Skeletal muscle tissue (tissue), 3 donors: ENCODE measurements at regions not wholly inside any gene's neighbourhood (a gene's known extent, or its start where the extent isn't known, plus 50 kb on each side); places are given as distances from the start of the nearest gene placed in this dataset.
"Not testable (repeated sequence)": the region's sequence is repeated elsewhere in the genome, so short reads cannot be mapped to it uniquely, and the experiment has no call there.

ENCODE experiments used
- H3K27ac ChIP-seq: one replicate; pipeline ENCODE4 v1.7.0; 2013; ENCODE audit warnings: mild to moderate bottlenecking, low read depth, low read length, inconsistent platforms
- H3K27me3 ChIP-seq, 3 donors: one replicate each; pipeline ENCODE4 v1.7.0; 2013; ENCODE audit warnings: low read length in 3 of 3; ENCODE audit not compliant: control insufficient read depth in 3 of 3, insufficient read depth in 3 of 3
- H3K36me3 ChIP-seq, 3 donors: one replicate each; pipeline ENCODE4 v1.7.0; 2013; ENCODE audit warnings: low read length in 3 of 3; ENCODE audit not compliant: control insufficient read depth in 3 of 3, insufficient read depth in 3 of 3
- H3K4me1 ChIP-seq, 3 donors: one replicate each; pipeline ENCODE4 v1.7.0; 2013; ENCODE audit warnings: low read length in 3 of 3, mild to moderate bottlenecking in 3 of 3; ENCODE audit not compliant: control insufficient read depth in 3 of 3, insufficient read depth in 3 of 3
- H3K4me3 ChIP-seq, 3 donors: one replicate each; pipeline ENCODE4 v1.7.0; 2013; ENCODE audit warnings: low read length in 3 of 3
- H3K9ac ChIP-seq, 3 donors: one replicate each; pipeline ENCODE4 v1.7.0; 2013; ENCODE audit warnings: low read length in 3 of 3, mild to moderate bottlenecking in 3 of 3, moderate library complexity in 2 of 3, low read depth in 1 of 3
- H3K9me3 ChIP-seq, 3 donors: one replicate each; pipeline ENCODE4 v1.7.0; 2013; ENCODE audit warnings: low read length in 3 of 3; ENCODE audit not compliant: control insufficient read depth in 3 of 3
- donor health status: Osteomylitis.

DNA sequence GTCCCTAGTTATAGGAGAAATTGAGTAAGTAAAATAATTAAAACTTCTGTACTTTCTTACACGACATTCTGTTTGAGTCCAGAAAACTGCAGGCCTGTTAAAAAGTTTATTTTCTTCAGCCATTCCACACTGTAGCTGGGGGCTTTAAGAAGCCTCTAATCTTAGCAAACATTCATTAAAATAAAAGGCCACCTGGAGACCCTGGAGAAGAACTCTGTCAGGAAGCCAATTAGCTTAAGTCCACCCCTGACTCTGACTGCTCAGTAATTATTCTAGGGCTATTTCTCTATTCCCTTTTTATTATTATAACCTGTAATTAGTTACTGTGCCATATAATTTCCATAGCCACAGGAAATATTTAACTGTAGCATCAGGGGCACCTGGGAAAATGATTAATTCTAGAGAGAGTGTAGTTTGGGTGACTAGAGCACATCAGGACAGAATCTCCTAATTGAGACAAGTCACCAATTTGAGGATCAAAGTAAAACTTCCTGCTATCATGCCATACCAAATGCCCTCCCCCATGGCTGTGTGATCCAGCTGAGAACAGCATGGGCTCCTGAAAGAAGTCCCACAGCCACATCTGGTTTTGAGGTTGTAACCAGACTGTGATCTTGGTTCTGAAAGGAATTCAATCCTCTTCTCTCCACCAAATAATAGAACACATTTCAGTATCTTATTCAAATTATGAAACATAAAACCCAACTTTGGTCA, 1302.3 kb downstream of the XPNPEP1 start:
- no peaks in the 10 kb centered on the region for H3K9me3 ChIP-seq
- no peaks in the 10 kb centered on the region for H3K4me1 ChIP-seq
- no peak overlapping the region for H3K9ac ChIP-seq
- no peak overlapping the region for H3K4me3 ChIP-seq
- no peaks in the 10 kb centered on the region for H3K27me3 ChIP-seq
- no peaks in the 10 kb centered on the region for H3K36me3 ChIP-seq
- no peak overlapping the region for H3K27ac ChIP-seq

DNA sequence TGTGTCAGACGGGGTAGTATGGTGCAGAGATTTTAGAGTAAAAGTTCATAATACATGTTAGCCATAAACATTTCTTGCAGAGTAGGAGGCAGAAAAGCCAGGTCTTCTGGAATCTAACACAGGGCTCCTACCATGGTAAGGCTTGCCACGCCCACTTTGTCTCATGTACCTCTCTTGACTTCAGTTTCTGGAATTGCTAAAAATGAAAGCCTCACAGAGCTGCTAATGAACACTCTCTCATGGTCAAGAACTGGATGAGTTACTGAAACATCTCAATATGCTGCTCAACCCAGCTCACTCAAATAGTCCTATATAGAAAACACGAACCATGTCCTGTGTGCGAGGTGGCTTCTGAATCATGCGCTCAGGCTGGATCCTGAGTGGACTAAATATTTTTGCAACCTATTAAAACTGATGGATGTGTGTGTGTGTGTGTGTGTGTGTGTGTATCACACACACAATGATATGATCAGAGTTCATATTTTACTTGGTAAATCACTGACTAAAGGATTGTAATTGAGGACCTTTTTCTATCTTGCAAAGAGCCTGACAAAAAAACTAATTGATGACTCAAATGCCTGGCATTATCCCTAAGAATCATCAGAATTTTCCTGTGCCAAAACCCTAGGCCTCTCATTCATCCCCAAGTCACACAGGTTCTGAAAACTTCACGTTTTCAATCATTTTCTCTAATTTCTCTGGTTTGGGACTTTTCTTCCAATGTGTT, 1306.6 kb downstream of the XPNPEP1 start:
- Histone ChIP-seq H3K4me1 (no peaks in the 10 kb centered on the region), H3K27me3 (no peaks in the 10 kb centered on the region), H3K4me3 (no peak overlapping the region), H3K36me3 (no peaks in the 10 kb centered on the region), H3K9ac (no peak overlapping the region), H3K9me3 (no peaks in the 10 kb centered on the region), H3K27ac (no peak overlapping the region)

GRCh38 chr10:108615576-108616320, 1307.6 kb downstream of the XPNPEP1 start:
- H3K27ac ChIP-seq, result no peak overlapping the region
- H3K4me1 ChIP-seq, result no peaks in the 10 kb centered on the region
- H3K4me3 ChIP-seq, result no peak overlapping the region
- no peaks in the 10 kb centered on the region for H3K9me3 ChIP-seq
- no peaks in the 10 kb centered on the region for H3K36me3 ChIP-seq
- H3K9ac ChIP-seq, result no peak overlapping the region
- H3K27me3 ChIP-seq, result no peaks in the 10 kb centered on the region

- Histone ChIP-seq H3K27me3 (no peaks in the 10 kb centered on the region), H3K36me3 (no peaks in the 10 kb centered on the region), H3K4me3 (no peak overlapping the region), H3K9me3 (no peaks in the 10 kb centered on the region), H3K9ac (no peak overlapping the region), H3K27ac (no peak overlapping the region), H3K4me1 (no peaks in the 10 kb centered on the region)
Measured at GRCh38 chr10:108612485-108612884, 1310.8 kb downstream of the XPNPEP1 start.

DNA sequence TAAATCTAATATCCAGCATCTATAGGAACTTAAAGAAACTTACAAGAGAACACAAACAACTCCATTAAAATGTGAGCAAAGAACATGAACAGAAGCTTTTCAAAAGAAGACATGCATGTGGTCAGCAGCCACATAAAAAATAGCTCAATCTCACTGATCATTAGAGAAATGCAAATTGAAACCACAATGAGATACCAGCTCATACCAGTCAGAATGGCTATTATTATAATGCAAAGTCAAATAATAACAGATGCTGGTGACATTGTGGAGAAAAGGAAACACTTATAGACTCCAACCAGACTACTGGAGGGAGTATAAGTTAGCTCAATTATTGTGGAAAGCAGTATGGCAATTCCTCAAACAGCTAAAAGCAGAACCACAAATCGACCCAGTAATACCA, 1314.5 kb downstream of the XPNPEP1 start:
- Histone ChIP-seq H3K9ac (no peak overlapping the region), H3K27ac (no peak overlapping the region), H3K27me3 (no peaks in the 10 kb centered on the region), H3K4me1 (no peaks in the 10 kb centered on the region), H3K9me3 (no peaks in the 10 kb centered on the region), H3K36me3 (no peaks in the 10 kb centered on the region), H3K4me3 (no peak overlapping the region)

DNA sequence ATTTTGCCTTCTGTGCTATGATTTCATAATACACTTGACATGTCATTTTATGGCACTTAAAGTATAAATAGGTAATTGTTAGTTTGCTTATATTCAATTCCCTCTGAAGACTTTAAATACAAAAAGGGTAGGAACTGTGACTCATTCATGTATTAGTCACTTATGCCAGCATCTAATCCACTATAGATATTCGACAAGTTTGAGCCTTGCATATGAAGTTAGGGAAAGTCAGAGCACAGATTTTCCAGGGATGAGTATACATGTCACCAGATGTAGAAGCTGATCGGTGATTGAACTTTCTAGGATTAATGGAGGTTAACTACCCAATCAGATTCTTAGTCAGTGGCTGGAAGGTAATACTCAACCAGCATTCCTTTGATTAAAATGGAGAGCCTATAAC, 1321.5 kb downstream of the XPNPEP1 start:
- Histone ChIP-seq H3K36me3 (no peaks in the 10 kb centered on the region), H3K4me3 (no peak overlapping the region), H3K9me3 (no peaks in the 10 kb centered on the region), H3K9ac (no peak overlapping the region), H3K4me1 (no peaks in the 10 kb centered on the region), H3K27me3 (no peaks in the 10 kb centered on the region), H3K27ac (no peak overlapping the region)

DNA sequence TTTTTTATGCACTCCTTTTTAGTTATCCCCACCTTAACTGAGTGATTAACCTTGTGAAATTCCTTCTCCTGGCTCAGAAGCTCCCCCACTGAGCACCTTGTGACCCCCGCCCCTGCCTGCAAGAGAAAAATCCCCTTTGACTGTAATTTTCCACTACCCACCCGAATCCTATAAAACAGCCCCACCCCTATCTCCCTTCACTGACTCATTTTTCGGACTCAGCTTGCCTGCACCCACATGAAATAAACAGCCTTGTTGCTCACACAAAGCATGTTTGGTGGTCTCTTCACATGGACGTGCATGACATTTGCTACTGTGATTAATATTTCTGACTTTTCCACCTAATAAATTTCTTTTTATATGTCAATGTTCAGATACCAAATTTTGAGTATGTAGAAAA, 1322.8 kb downstream of the XPNPEP1 start:
- not testable (repeated sequence) for H3K4me1 ChIP-seq, H3K36me3 ChIP-seq, H3K9ac ChIP-seq, H3K27ac ChIP-seq, H3K4me3 ChIP-seq, H3K9me3 ChIP-seq, H3K27me3 ChIP-seq

DNA sequence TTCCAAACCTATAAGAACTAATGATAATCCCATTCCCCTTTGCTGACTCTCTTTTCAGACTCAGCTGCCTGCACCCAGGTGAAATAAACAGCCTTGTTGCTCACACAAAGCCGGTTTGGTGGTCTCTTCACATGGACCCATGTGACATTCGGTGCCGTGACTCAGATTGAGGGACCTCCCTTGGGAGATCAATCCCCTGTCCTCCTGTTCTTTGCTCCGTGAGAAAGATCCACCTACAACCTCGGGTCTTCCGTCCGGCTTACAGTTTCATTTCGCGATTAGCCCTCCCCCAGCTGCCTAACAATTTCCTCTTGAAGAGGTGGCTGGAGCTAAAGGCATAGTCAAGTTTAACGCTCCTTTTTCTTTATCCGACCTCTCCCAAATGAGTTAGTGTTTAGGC, 1324.0 kb downstream of the XPNPEP1 start:
- H3K27me3 ChIP-seq, H3K9me3 ChIP-seq, H3K36me3 ChIP-seq, H3K4me3 ChIP-seq, H3K27ac ChIP-seq, H3K9ac ChIP-seq, H3K4me1 ChIP-seq: not testable (repeated sequence)

GRCh38 chr10:108598831-108599230, 1324.5 kb downstream of the XPNPEP1 start:
- no peaks in the 10 kb centered on the region for H3K9me3 ChIP-seq
- H3K27ac ChIP-seq, result no peak overlapping the region
- H3K4me1 ChIP-seq, result no peaks in the 10 kb centered on the region
- H3K27me3 ChIP-seq, result no peaks in the 10 kb centered on the region
- H3K36me3 ChIP-seq, result no peaks in the 10 kb centered on the region
- H3K4me3 ChIP-seq, result no peak overlapping the region
- no peak overlapping the region for H3K9ac ChIP-seq

GRCh38 chr10:108598320-108598695, 1325.0 kb downstream of the XPNPEP1 start:
- Histone ChIP-seq H3K36me3 (no peaks in the 10 kb centered on the region), H3K9me3 (no peaks in the 10 kb centered on the region), H3K4me1 (no peaks in the 10 kb centered on the region), H3K27ac (no peak overlapping the region), H3K27me3 (no peaks in the 10 kb centered on the region), H3K9ac (no peak overlapping the region), H3K4me3 (no peak overlapping the region)
